HCT116 (cell line): ENCODE measurements at regions not wholly inside any gene's neighbourhood (a gene's known extent, or its start where the extent isn't known, plus 50 kb on each side); places are given as distances from the start of the nearest gene placed in this dataset.

Experiments used
- ATAC-seq: fragments of 200-7000 bp; cut with Tn5 transposase; 2 replicates; pipeline ENCODE4 v1.9.1; 2020; ENCODE audit warnings: mild to moderate bottlenecking, moderate library complexity
- BruUV-seq: library from RNA; stranded (reverse); fragments of 400-500 nt; replicated peaks from 2 replicates; lab custom pipeline; 2021; lab: Mats Ljungman, UMichigan
- CTCF ChIA-PET: fragments of 300-600 bp; sonication (Branson Sonifier 250); formaldehyde crosslinking; loops from one replicate; lab custom pipeline; 2021; ENCODE audit warnings: antibody characterized with exemption; lab: Charles Lee
- POLR2A ChIA-PET: fragments of 300-600, 350-600 bp; sonication (Branson Sonifier 250); formaldehyde crosslinking; loops from one replicate; lab custom pipeline; 2021; ENCODE audit warnings: antibody characterized with exemption; lab: Charles Lee
- RAD21 ChIA-PET, 2 experiments: fragments of 300-600 bp; sonication (Branson Sonifier 250); formaldehyde crosslinking; loops; one replicate each; lab custom pipeline; 2023; ENCODE audit warnings: low total read pairs in 2 of 2; ENCODE audit not compliant: uncharacterized antibody in 2 of 2, unreplicated experiment in 2 of 2, low non-redundant PET in 1 of 2; lab: Charles Lee
- DNase-seq: peaks from one replicate; pipeline ENCODE4 v3.0.0-alpha.2; 2010; ENCODE audit warnings: low read depth, low spot score
- H2AFZ ChIP-seq: fragments of 200-600 bp; shearing (Covaris generic), sonication (generic); 2 replicates; pipeline ENCODE4 v1.6.1; 2017; ENCODE audit warnings: low read depth, mixed run types, mixed read lengths, antibody characterized with exemption, low read length; ENCODE audit not compliant: poor library complexity, severe bottlenecking
- H3K27ac ChIP-seq: 2 replicates; pipeline ENCODE4 v1.5.1; 2012; ENCODE audit warnings: low read depth, low read length
- H3K27me3 ChIP-seq: fragments of 200-600 bp; sonication (generic); 2 replicates; pipeline ENCODE4 v1.6.1; 2016; ENCODE audit warnings: mixed run types, low read length, mixed read lengths; ENCODE audit not compliant: insufficient read depth
- H3K36me3 ChIP-seq, 2 experiments: fragments of 200-500 bp in 1 of 2; fragments of 200-600 bp in 1 of 2; sonication (Bioruptor generic) in 1 of 2; sonication (generic) in 1 of 2; 2 replicates each; pipeline versions ENCODE4 v1.5.1 to v1.6.1; 2014 to 2016; ENCODE audit warnings: low read length in 2 of 2, inconsistent platforms in 1 of 2, mixed read lengths in 1 of 2, mixed run types in 1 of 2; ENCODE audit not compliant: insufficient read depth in 2 of 2, control insufficient read depth in 1 of 2
- H3K4me1 ChIP-seq, 2 experiments: fragments of 200-600 bp in 1 of 2; sonication (generic) in 1 of 2; 2 replicates each; pipeline versions ENCODE4 v1.5.1 to v1.6.1; 2012 to 2017; ENCODE audit warnings: low read length in 2 of 2, inconsistent platforms in 1 of 2, mild to moderate bottlenecking in 1 of 2, mixed read lengths in 1 of 2, mixed run types in 1 of 2, moderate library complexity in 1 of 2; ENCODE audit not compliant: insufficient read depth in 2 of 2, control insufficient read depth in 1 of 2
- H3K4me2 ChIP-seq: fragments of 200-600 bp; sonication (generic); 2 replicates; pipeline ENCODE4 v1.6.1; 2017; ENCODE audit warnings: mixed run types, low read length, mixed read lengths
- H3K4me3 ChIP-seq, 2 experiments: fragments of 200-600 bp in 1 of 2; sonication (generic) in 1 of 2; replicated peaks in 1 of 2; 2 replicates each; pipeline ENCODE4 v1.5.1; 2011 to 2016; ENCODE audit warnings: low read length in 2 of 2, control low read depth in 1 of 2, low read depth in 1 of 2, mild to moderate bottlenecking in 1 of 2, mixed read lengths in 1 of 2, mixed run types in 1 of 2
- H3K79me2 ChIP-seq: fragments of 200-600 bp; sonication (generic); 2 replicates; pipeline ENCODE4 v1.6.1; 2017; ENCODE audit warnings: mild to moderate bottlenecking, mixed run types, low read length, moderate library complexity, mixed read lengths; ENCODE audit not compliant: insufficient read depth
- H3K9ac ChIP-seq: fragments of 200-600 bp; sonication (generic); 2 replicates; pipeline ENCODE4 v1.6.1; 2016; ENCODE audit warnings: low read length, mixed read lengths
- H3K9me2 ChIP-seq: fragments of 200-600 bp; sonication (generic), shearing (Covaris generic); 2 replicates; pipeline ENCODE4 v1.6.1; 2017; ENCODE audit warnings: mixed run types, mild to moderate bottlenecking, moderate library complexity; ENCODE audit not compliant: insufficient read depth
- H3K9me3 ChIP-seq, 2 experiments: fragments of 200-500 bp in 1 of 2; fragments of 200-600 bp in 1 of 2; sonication (Bioruptor generic) in 1 of 2; sonication (generic) in 1 of 2; 2 replicates each; pipeline ENCODE4 v1.6.1; 2014 to 2017; ENCODE audit warnings: low read length in 2 of 2, mixed read lengths in 2 of 2, inconsistent platforms in 1 of 2, low read depth in 1 of 2, mild to moderate bottlenecking in 1 of 2, mixed run types in 1 of 2, moderate library complexity in 1 of 2; ENCODE audit not compliant: control insufficient read depth in 1 of 2, insufficient read depth in 1 of 2
- H4K20me1 ChIP-seq: fragments of 200-600 bp; sonication (generic), shearing (Covaris generic); 2 replicates; pipeline ENCODE4 v1.6.1; 2017; ENCODE audit warnings: mixed run types, mild to moderate bottlenecking, moderate library complexity; ENCODE audit not compliant: insufficient read depth
- CBX3 ChIP-seq: IDR thresholded peaks from 2 replicates; pipeline ENCODE4 v1.6.1; 2012; ENCODE audit warnings: low read depth
- EGR1 ChIP-seq: IDR thresholded peaks from 2 replicates; pipeline ENCODE4 v1.6.1; 2012; ENCODE audit warnings: low read depth
- ELF1 ChIP-seq: IDR thresholded peaks from 2 replicates; pipeline ENCODE4 v1.6.1; 2012; ENCODE audit warnings: low read depth, borderline replicate concordance
- POLR2A ChIP-seq: IDR thresholded peaks from 2 replicates; pipeline ENCODE4 v1.7.0; 2011; ENCODE audit warnings: borderline replicate concordance; ENCODE audit not compliant: insufficient read depth, insufficient read length; ENCODE audit errors: extremely low read depth
- ZNF274 ChIP-seq: fragments of 200-500 bp; sonication (Bioruptor generic); IDR thresholded peaks from 2 replicates; pipeline ENCODE4 v1.6.1; 2014; ENCODE audit warnings: mild to moderate bottlenecking, low read depth, low read length, inconsistent platforms
- intact Hi-C: fragments of 100-400 bp; cut with micrococcal nuclease; formaldehyde crosslinking; loops from 2 replicates; pipeline ENCODE4 v1.10.0; 2022
- TF ChIP-seq, protein P1 (sequence below), 3 experiments: fragments of 200-600 bp in 1 of 3; sonication (generic) in 1 of 3; IDR thresholded peaks in 2 of 3; conservative IDR thresholded peaks in 1 of 3; 2 replicates each; pipeline ENCODE4 v1.5.1; 2012 to 2017; ENCODE audit warnings: low read depth in 2 of 3, low read length in 2 of 3, antibody characterized with exemption in 1 of 3, borderline replicate concordance in 1 of 3, control low read depth in 1 of 3, mild to moderate bottlenecking in 1 of 3, mixed read lengths in 1 of 3, mixed run types in 1 of 3, moderate library complexity in 1 of 3; ENCODE audit not compliant: insufficient read depth in 1 of 3
- TF ChIP-seq, protein P2 (sequence below): IDR thresholded peaks from 2 replicates; pipeline ENCODE4 v1.6.1; 2012
- TF ChIP-seq, protein P3 (sequence below): IDR thresholded peaks from 2 replicates; pipeline ENCODE4 v1.6.1; 2012; ENCODE audit warnings: low read depth

DNA sequence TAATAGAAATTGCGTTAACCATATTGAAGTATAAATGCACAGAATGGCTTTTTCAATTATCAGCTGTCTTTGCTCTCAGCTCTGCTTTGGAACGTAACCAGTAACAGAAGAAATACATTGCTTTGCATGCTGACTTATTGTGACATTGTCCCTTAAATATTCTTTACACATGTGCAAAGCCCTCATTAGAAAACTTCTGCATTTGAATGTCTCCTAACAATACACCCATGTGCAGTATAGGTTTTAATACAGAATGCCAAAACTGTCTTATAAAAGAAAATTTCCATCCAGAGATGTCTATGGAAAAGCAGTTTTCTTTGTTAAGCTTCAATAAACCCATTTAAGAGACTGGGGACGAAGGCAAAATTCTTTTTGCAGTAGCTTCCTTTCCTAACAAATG, 560.3 kb upstream of the CHORDC1 start:
- no TSS peak for BruUV-seq
- no peak for DNase-seq

DNA sequence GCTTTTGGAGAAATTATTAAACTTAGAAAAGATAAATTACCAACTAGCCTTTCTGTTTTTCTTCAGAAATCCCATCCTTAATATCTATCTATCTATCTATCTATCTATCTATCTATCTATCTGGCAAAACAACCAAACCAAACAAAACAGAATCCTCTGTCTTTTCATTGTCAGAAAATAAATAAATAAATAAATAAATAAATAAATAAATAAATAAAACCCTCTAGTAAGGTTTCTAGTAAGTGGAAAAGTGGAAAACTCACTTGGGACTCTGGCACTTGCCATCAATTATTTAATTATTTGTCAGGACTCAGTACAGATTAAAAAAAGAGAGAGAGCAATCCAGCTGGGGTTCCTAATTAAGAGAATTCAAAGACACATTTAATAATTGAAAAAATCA, 556.2 kb upstream of the CHORDC1 start:
- no TSS peak for BruUV-seq
- no peak overlapping the region for H3K4me3 ChIP-seq
- H3K4me1 ChIP-seq: no peaks in the 10 kb centered on the region
- H3K9me3 ChIP-seq: peaks cover 7 to 28% of the 10 kb centered on the region in 2 experiments; a peak in 3 of 4 replicates
- H3K9me2 ChIP-seq: no peaks in the 10 kb centered on the region
- no peaks in the 10 kb centered on the region for H3K27me3 ChIP-seq
- H3K27ac ChIP-seq: no peak overlapping the region
- H2AFZ ChIP-seq: no peak overlapping the region
- DNase-seq (no peak), ATAC-seq (no peak)
- CTCF ChIA-PET: no interaction called here
- no peak overlapping the region for H3K9ac ChIP-seq
- TF ChIP-seq, protein P1, sequence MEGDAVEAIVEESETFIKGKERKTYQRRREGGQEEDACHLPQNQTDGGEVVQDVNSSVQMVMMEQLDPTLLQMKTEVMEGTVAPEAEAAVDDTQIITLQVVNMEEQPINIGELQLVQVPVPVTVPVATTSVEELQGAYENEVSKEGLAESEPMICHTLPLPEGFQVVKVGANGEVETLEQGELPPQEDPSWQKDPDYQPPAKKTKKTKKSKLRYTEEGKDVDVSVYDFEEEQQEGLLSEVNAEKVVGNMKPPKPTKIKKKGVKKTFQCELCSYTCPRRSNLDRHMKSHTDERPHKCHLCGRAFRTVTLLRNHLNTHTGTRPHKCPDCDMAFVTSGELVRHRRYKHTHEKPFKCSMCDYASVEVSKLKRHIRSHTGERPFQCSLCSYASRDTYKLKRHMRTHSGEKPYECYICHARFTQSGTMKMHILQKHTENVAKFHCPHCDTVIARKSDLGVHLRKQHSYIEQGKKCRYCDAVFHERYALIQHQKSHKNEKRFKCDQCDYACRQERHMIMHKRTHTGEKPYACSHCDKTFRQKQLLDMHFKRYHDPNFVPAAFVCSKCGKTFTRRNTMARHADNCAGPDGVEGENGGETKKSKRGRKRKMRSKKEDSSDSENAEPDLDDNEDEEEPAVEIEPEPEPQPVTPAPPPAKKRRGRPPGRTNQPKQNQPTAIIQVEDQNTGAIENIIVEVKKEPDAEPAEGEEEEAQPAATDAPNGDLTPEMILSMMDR (IDR thresholded peaks at IDR 0.05 in 2 of 3, conservative IDR thresholded peaks at IDR 0.05 in 1 of 3; ENCODE audit: borderline replicate concordance in 1 of 3, insufficient read depth in 1 of 3, low read depth in 2 of 3, low read length in 2 of 3): no peak
- no peak for TF ChIP-seq EGR1
- TF ChIP-seq CBX3: no peak
- TF ChIP-seq ZNF274: no peak
- no peak for TF ChIP-seq ELF1
- TF ChIP-seq POLR2A: no peak
- TF ChIP-seq, protein P2, sequence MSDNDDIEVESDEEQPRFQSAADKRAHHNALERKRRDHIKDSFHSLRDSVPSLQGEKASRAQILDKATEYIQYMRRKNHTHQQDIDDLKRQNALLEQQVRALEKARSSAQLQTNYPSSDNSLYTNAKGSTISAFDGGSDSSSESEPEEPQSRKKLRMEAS: no peak
- TF ChIP-seq, protein P3, sequence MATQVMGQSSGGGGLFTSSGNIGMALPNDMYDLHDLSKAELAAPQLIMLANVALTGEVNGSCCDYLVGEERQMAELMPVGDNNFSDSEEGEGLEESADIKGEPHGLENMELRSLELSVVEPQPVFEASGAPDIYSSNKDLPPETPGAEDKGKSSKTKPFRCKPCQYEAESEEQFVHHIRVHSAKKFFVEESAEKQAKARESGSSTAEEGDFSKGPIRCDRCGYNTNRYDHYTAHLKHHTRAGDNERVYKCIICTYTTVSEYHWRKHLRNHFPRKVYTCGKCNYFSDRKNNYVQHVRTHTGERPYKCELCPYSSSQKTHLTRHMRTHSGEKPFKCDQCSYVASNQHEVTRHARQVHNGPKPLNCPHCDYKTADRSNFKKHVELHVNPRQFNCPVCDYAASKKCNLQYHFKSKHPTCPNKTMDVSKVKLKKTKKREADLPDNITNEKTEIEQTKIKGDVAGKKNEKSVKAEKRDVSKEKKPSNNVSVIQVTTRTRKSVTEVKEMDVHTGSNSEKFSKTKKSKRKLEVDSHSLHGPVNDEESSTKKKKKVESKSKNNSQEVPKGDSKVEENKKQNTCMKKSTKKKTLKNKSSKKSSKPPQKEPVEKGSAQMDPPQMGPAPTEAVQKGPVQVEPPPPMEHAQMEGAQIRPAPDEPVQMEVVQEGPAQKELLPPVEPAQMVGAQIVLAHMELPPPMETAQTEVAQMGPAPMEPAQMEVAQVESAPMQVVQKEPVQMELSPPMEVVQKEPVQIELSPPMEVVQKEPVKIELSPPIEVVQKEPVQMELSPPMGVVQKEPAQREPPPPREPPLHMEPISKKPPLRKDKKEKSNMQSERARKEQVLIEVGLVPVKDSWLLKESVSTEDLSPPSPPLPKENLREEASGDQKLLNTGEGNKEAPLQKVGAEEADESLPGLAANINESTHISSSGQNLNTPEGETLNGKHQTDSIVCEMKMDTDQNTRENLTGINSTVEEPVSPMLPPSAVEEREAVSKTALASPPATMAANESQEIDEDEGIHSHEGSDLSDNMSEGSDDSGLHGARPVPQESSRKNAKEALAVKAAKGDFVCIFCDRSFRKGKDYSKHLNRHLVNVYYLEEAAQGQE: no peak
- intact Hi-C loops: no loop called here
- H4K20me1 ChIP-seq: no peaks in the 10 kb centered on the region
- no peak overlapping the region for H3K4me2 ChIP-seq
- H3K36me3 ChIP-seq: no peaks in the 10 kb centered on the region
- RAD21 ChIA-PET: no interaction called here
- POLR2A ChIA-PET: no interaction called here
- no peaks in the 10 kb centered on the region for H3K79me2 ChIP-seq

More for the DNA sequence above, 560.3 kb upstream of the CHORDC1 start:
- Histone ChIP-seq H2AFZ (no peak overlapping the region), H3K4me2 (no peak overlapping the region), H3K9ac (no peak overlapping the region), H4K20me1 (no peaks in the 10 kb centered on the region), H3K27me3 (no peaks in the 10 kb centered on the region), H3K36me3 (no peaks in the 10 kb centered on the region), H3K9me3 (peaks cover 10 to 16% of the 10 kb centered on the region in 2 experiments; a peak in 3 of 4 replicates), H3K9me2 (no peaks in the 10 kb centered on the region), H3K4me1 (no peaks in the 10 kb centered on the region), H3K4me3 (no peak overlapping the region), H3K79me2 (no peaks in the 10 kb centered on the region), H3K27ac (no peak overlapping the region)
- no peak for ATAC-seq
- POLR2A ChIA-PET: no interaction called here
- RAD21 ChIA-PET: no interaction called here
- CTCF ChIA-PET: no interaction called here
- intact Hi-C loops: no loop called here
- TF ChIP-seq, protein P1 (IDR thresholded peaks at IDR 0.05 in 2 of 3, conservative IDR thresholded peaks at IDR 0.05 in 1 of 3; ENCODE audit: borderline replicate concordance in 1 of 3, insufficient read depth in 1 of 3, low read depth in 2 of 3, low read length in 2 of 3): no peak
